ENCODE measurements at regions not wholly inside any gene's neighbourhood (a gene's known extent, or its start where the extent isn't known, plus 50 kb on each side); places are given as distances from the start of the nearest gene placed in this dataset.

GRCh38 chr1:186620566-186621350, 59.5 kb downstream of the PTGS2 start:
- no peaks in the 10 kb centered on the region for H3K9me3 Mint-ChIP-seq
- ATAC-seq (ENCODE audit: low read depth) (no peak), DNase-seq (ENCODE audit: low spot score in 2 of 2) (no peak)
- H3K4me3 Mint-ChIP-seq, result no peak overlapping the region
- H3K36me3 Mint-ChIP-seq, result no peaks in the 10 kb centered on the region
- H3K27me3 Mint-ChIP-seq, result peaks cover 4% of the 10 kb centered on the region
- peaks cover 12% of the 10 kb centered on the region for H3K4me1 Mint-ChIP-seq
- no peak overlapping the region for H3K27ac Mint-ChIP-seq

- DNase-seq (ENCODE audit: low spot score in 2 of 2), result peak; percentile 15 to 29
- H3K4me1 Mint-ChIP-seq, result peaks cover 21% of the 10 kb centered on the region
- H3K4me3 Mint-ChIP-seq, result peak overlapping the region; percentile 74
- H3K36me3 Mint-ChIP-seq, result peaks cover 3% of the 10 kb centered on the region
- ATAC-seq (ENCODE audit: low read depth), result peak; percentile 100
- no peak overlapping the region for H3K27ac Mint-ChIP-seq
- H3K9me3 Mint-ChIP-seq, result no peaks in the 10 kb centered on the region
- peaks cover 9% of the 10 kb centered on the region for H3K27me3 Mint-ChIP-seq
These were observed 61.6 kb downstream of the PTGS2 start for GRCh38 chr1:186618401-186619170.

GRCh38 chr1:186617926-186618325, 62.3 kb downstream of the PTGS2 start:
- peaks cover 7% of the 10 kb centered on the region for H3K27me3 Mint-ChIP-seq
- H3K36me3 Mint-ChIP-seq, result peaks cover 3% of the 10 kb centered on the region
- H3K4me1 Mint-ChIP-seq, result peaks cover 21% of the 10 kb centered on the region
- H3K9me3 Mint-ChIP-seq, result no peaks in the 10 kb centered on the region
- peak overlapping the region; percentile 50 for H3K4me3 Mint-ChIP-seq
- DNase-seq (ENCODE audit: low spot score in 2 of 2), result no peak
- no peak overlapping the region for H3K27ac Mint-ChIP-seq
- ATAC-seq (ENCODE audit: low read depth), result no peak

GRCh38 chr1:186616511-186616910, 63.7 kb downstream of the PTGS2 start:
- peaks cover 5% of the 10 kb centered on the region for H3K36me3 Mint-ChIP-seq
- no peak overlapping the region for H3K27ac Mint-ChIP-seq
- no peaks in the 10 kb centered on the region for H3K9me3 Mint-ChIP-seq
- peaks cover 21% of the 10 kb centered on the region for H3K4me1 Mint-ChIP-seq
- H3K27me3 Mint-ChIP-seq, result peaks cover 6% of the 10 kb centered on the region
- ATAC-seq (ENCODE audit: low read depth), result no peak
- no peak overlapping the region for H3K4me3 Mint-ChIP-seq
- no peak for DNase-seq (ENCODE audit: low spot score in 2 of 2)

GRCh38 chr1:186615332-186615731, 64.9 kb downstream of the PTGS2 start:
- Mint-ChIP-seq H3K27ac (no peak overlapping the region), H3K4me3 (no peak overlapping the region), H3K36me3 (peaks cover 5% of the 10 kb centered on the region), H3K27me3 (peaks cover 8% of the 10 kb centered on the region), H3K9me3 (no peaks in the 10 kb centered on the region), H3K4me1 (peaks cover 21% of the 10 kb centered on the region)
- DNase-seq (ENCODE audit: low spot score in 2 of 2) (no peak), ATAC-seq (ENCODE audit: low read depth) (no peak)

- Mint-ChIP-seq H3K4me3 (no peak overlapping the region), H3K9me3 (no peaks in the 10 kb centered on the region), H3K27ac (no peak overlapping the region), H3K27me3 (peaks cover 13% of the 10 kb centered on the region), H3K36me3 (peaks cover 5% of the 10 kb centered on the region), H3K4me1 (peaks cover 10% of the 10 kb centered on the region)
- no peak for DNase-seq (ENCODE audit: low spot score in 2 of 2)
- ATAC-seq (ENCODE audit: low read depth), result no peak
These were observed 69.1 kb downstream of the PTGS2 start for GRCh38 chr1:186611156-186611555.

- Mint-ChIP-seq H3K27me3 (peaks cover 12% of the 10 kb centered on the region), H3K36me3 (peaks cover 3% of the 10 kb centered on the region), H3K4me3 (no peak overlapping the region), H3K4me1 (peaks cover 2% of the 10 kb centered on the region), H3K9me3 (peaks cover 1% of the 10 kb centered on the region), H3K27ac (no peak overlapping the region)
- ATAC-seq (ENCODE audit: low read depth) (no peak), DNase-seq (ENCODE audit: low spot score in 2 of 2) (no peak)
These were observed 71.0 kb downstream of the PTGS2 start for GRCh38 chr1:186609183-186609582.

GRCh38 chr1:186605762-186606350, 74.4 kb downstream of the PTGS2 start:
- H3K27ac Mint-ChIP-seq, result no peak overlapping the region
- H3K4me3 Mint-ChIP-seq, result no peak overlapping the region
- peaks cover 1% of the 10 kb centered on the region for H3K9me3 Mint-ChIP-seq
- ATAC-seq (ENCODE audit: low read depth) (no peak), DNase-seq (ENCODE audit: low spot score in 2 of 2) (no peak)
- peaks cover 7% of the 10 kb centered on the region for H3K27me3 Mint-ChIP-seq
- no peaks in the 10 kb centered on the region for H3K36me3 Mint-ChIP-seq
- no peaks in the 10 kb centered on the region for H3K4me1 Mint-ChIP-seq

GRCh38 chr1:186595969-186596368, 84.3 kb downstream of the PTGS2 start:
- Mint-ChIP-seq H3K36me3 (no peaks in the 10 kb centered on the region), H3K27me3 (no peaks in the 10 kb centered on the region), H3K9me3 (peaks cover 14% of the 10 kb centered on the region), H3K4me3 (no peak overlapping the region), H3K27ac (no peak overlapping the region), H3K4me1 (peaks cover 7% of the 10 kb centered on the region)
- DNase-seq (ENCODE audit: low spot score in 2 of 2) (no peak), ATAC-seq (ENCODE audit: low read depth) (peak; percentile 60)

GRCh38 chr1:186578325-186579016, 101.8 kb downstream of the PTGS2 start:
- ATAC-seq (ENCODE audit: low read depth) (no peak), DNase-seq (ENCODE audit: low spot score in 2 of 2) (no peak)
- Mint-ChIP-seq H3K36me3 (peaks cover 5% of the 10 kb centered on the region), H3K27me3 (no peaks in the 10 kb centered on the region), H3K9me3 (peaks cover 6% of the 10 kb centered on the region), H3K27ac (no peak overlapping the region), H3K4me3 (no peak overlapping the region), H3K4me1 (no peaks in the 10 kb centered on the region)

- no peak for ATAC-seq (ENCODE audit: low read depth)
- no peaks in the 10 kb centered on the region for H3K4me1 Mint-ChIP-seq
- no peaks in the 10 kb centered on the region for H3K36me3 Mint-ChIP-seq
- no peaks in the 10 kb centered on the region for H3K27me3 Mint-ChIP-seq
- no peak overlapping the region for H3K4me3 Mint-ChIP-seq
- DNase-seq (ENCODE audit: low spot score in 2 of 2), result no peak
- no peak overlapping the region for H3K27ac Mint-ChIP-seq
- peaks cover 2% of the 10 kb centered on the region for H3K9me3 Mint-ChIP-seq
These were observed 102.6 kb downstream of the PTGS2 start for GRCh38 chr1:186577633-186578032.

- no peaks in the 10 kb centered on the region for H3K27me3 Mint-ChIP-seq
- no peak for ATAC-seq (ENCODE audit: low read depth)
- no peak overlapping the region for H3K4me3 Mint-ChIP-seq
- H3K36me3 Mint-ChIP-seq, result no peaks in the 10 kb centered on the region
- no peak for DNase-seq (ENCODE audit: low spot score in 2 of 2)
- H3K27ac Mint-ChIP-seq, result no peak overlapping the region
- H3K4me1 Mint-ChIP-seq, result no peaks in the 10 kb centered on the region
- H3K9me3 Mint-ChIP-seq, result peaks cover 2% of the 10 kb centered on the region
These were observed 103.0 kb downstream of the PTGS2 start for GRCh38 chr1:186577216-186577615.

- H3K27me3 Mint-ChIP-seq, result no peaks in the 10 kb centered on the region
- H3K27ac Mint-ChIP-seq, result no peak overlapping the region
- H3K36me3 Mint-ChIP-seq, result no peaks in the 10 kb centered on the region
- H3K4me1 Mint-ChIP-seq, result no peaks in the 10 kb centered on the region
- no peak overlapping the region for H3K4me3 Mint-ChIP-seq
- no peaks in the 10 kb centered on the region for H3K9me3 Mint-ChIP-seq
- DNase-seq (ENCODE audit: low spot score in 2 of 2) (no peak), ATAC-seq (ENCODE audit: low read depth) (no peak)
These were observed 104.9 kb downstream of the PTGS2 start for GRCh38 chr1:186575348-186575747.

GRCh38 chr1:186574926-186575325, 105.3 kb downstream of the PTGS2 start:
- Mint-ChIP-seq H3K36me3 (no peaks in the 10 kb centered on the region), H3K9me3 (no peaks in the 10 kb centered on the region), H3K4me1 (no peaks in the 10 kb centered on the region), H3K27me3 (no peaks in the 10 kb centered on the region), H3K27ac (no peak overlapping the region), H3K4me3 (no peak overlapping the region)
- ATAC-seq (ENCODE audit: low read depth) (no peak), DNase-seq (ENCODE audit: low spot score in 2 of 2) (no peak)

Data from memory B cell (primary cell).